GM12878 (cell line): ENCODE measurements at regions not wholly inside any gene's neighbourhood (a gene's known extent, or its start where the extent isn't known, plus 50 kb on each side); places are given as distances from the start of the nearest gene placed in this dataset.

Source experiments
- ATAC-seq: fragments of 200-7000 bp; cut with Tn5 transposase; 3 replicates; pipeline ENCODE4 v1.9.1; 2020; ENCODE audit warnings: mild to moderate bottlenecking, moderate library complexity
- BruUV-seq: library from RNA; stranded (reverse); fragments of 400-500 nt; replicated peaks from 2 replicates; lab custom pipeline; 2021; lab: Mats Ljungman, UMichigan
- CTCF ChIA-PET: fragments of 300-600 bp; sonication (Branson Sonifier 250); formaldehyde crosslinking; extraction: SDS; loops from one replicate; lab custom pipeline; 2021; ENCODE audit warnings: inconsistent platforms; lab: Yijun Ruan, JAX
- POLR2A ChIA-PET: fragments of 350-600 bp; formaldehyde crosslinking; extraction: SDS; loops from one replicate; lab custom pipeline; 2021; ENCODE audit warnings: inconsistent platforms; lab: Charles Lee
- RAD21 ChIA-PET: fragments of 300-600 bp; sonication (Branson Sonifier 250); formaldehyde crosslinking; loops from one replicate; lab custom pipeline; 2023; ENCODE audit warnings: antibody characterized with exemption; ENCODE audit not compliant: unreplicated experiment; lab: Charles Lee
- SMC1A ChIA-PET: fragments of 300-600 bp; sonication (Branson Sonifier 250); formaldehyde crosslinking; loops from one replicate; lab custom pipeline; 2023; ENCODE audit not compliant: unreplicated experiment, uncharacterized antibody; lab: Charles Lee
- DNase-seq: peaks from one replicate; pipeline ENCODE4 v3.0.0-alpha.2; 2011; ENCODE audit warnings: low read depth, low spot score
- FAIRE-seq: peaks from 3 replicates; lab custom pipeline; 2011; peaks lifted over from hg19 to GRCh38; lab: Jason Lieb, UNC
- H2AFZ ChIP-seq: 2 replicates; pipeline ENCODE4 v1.6.0; 2011; ENCODE audit warnings: low read depth, low read length, control low read depth; ENCODE audit not compliant: control insufficient read depth
- H3K27ac ChIP-seq: 2 replicates; pipeline ENCODE4 v1.5.1; 2011; ENCODE audit warnings: control low read depth; ENCODE audit not compliant: control insufficient read depth, insufficient read depth
- H3K27me3 ChIP-seq, 2 experiments: replicated peaks in 1 of 2; 2 replicates each; pipeline versions ENCODE4 v1.6.0 to v1.6.1; 2011; ENCODE audit warnings: low read length in 1 of 2; ENCODE audit not compliant: control insufficient read depth in 2 of 2, insufficient read depth in 2 of 2
- H3K36me3 ChIP-seq, 2 experiments: 2 replicates each; pipeline ENCODE4 v1.5.1; 2011; ENCODE audit warnings: low read length in 1 of 2; ENCODE audit not compliant: control insufficient read depth in 2 of 2, insufficient read depth in 2 of 2
- H3K4me1 ChIP-seq: 2 replicates; pipeline ENCODE4 v1.6.1; 2011; ENCODE audit warnings: mild to moderate bottlenecking, low read length, moderate library complexity, mixed read lengths; ENCODE audit not compliant: control insufficient read depth, insufficient read depth
- H3K4me2 ChIP-seq: 2 replicates; pipeline ENCODE4 v1.6.0; 2011; ENCODE audit warnings: control low read depth; ENCODE audit not compliant: control insufficient read depth, insufficient read depth
- H3K4me3 ChIP-seq: fragments of 200-600 bp; sonication (generic); 2 replicates; pipeline ENCODE4 v1.5.1; 2016
- H3K79me2 ChIP-seq: 2 replicates; pipeline ENCODE4 v1.6.0; 2011; ENCODE audit warnings: low read length; ENCODE audit not compliant: control insufficient read depth, insufficient read depth
- H3K9ac ChIP-seq: 2 replicates; pipeline ENCODE4 v1.8.0; 2011; ENCODE audit warnings: low read length, control low read depth, mixed read lengths; ENCODE audit not compliant: control insufficient read depth, insufficient read depth
- H3K9me3 ChIP-seq: replicated peaks from 3 replicates; pipeline ENCODE4 v1.5.1; 2011; ENCODE audit warnings: mild to moderate bottlenecking, low read length; ENCODE audit not compliant: control insufficient read depth, insufficient read depth
- H4K20me1 ChIP-seq: 2 replicates; pipeline ENCODE4 v1.6.0; 2011; ENCODE audit not compliant: control insufficient read depth, insufficient read depth
- BRCA1 ChIP-seq: IDR thresholded peaks from 2 replicates; pipeline ENCODE4 v1.6.1; 2011; ENCODE audit warnings: low read depth, low read length, improper control_type of control experiment
- JUND ChIP-seq: IDR thresholded peaks from 2 replicates; pipeline ENCODE4 v1.6.1; 2012; ENCODE audit warnings: low read depth, mild to moderate bottlenecking, low read length, improper control_type of control experiment, moderate library complexity
- NFYA ChIP-seq: IDR thresholded peaks from 2 replicates; pipeline ENCODE4 v1.6.1; 2011; ENCODE audit warnings: low read depth, mild to moderate bottlenecking, low read length, improper control_type of control experiment, borderline replicate concordance
- POLR2AphosphoS2 ChIP-seq: IDR thresholded peaks from 2 replicates; pipeline ENCODE4 v1.6.1; 2011; ENCODE audit warnings: low read depth, mild to moderate bottlenecking, low read length, improper control_type of control experiment, moderate library complexity
- SREBF2 ChIP-seq: IDR thresholded peaks from 2 replicates; pipeline ENCODE4 v1.6.1; 2012; ENCODE audit warnings: mild to moderate bottlenecking, low read length
- TARDBP ChIP-seq: IDR thresholded peaks from 2 replicates; pipeline ENCODE4 v1.6.1; 2016; ENCODE audit warnings: borderline replicate concordance
- WGBS: methylation state at CpG from one replicate; pipeline ENCODE4 v1.1.6; 2016; ENCODE audit warnings: low lambda C conversion rate; ENCODE audit not compliant: insufficient replicate concordance, insufficient coverage; ENCODE audit errors: missing lambda C conversion rate; 5-methylcytosine and 5-hydroxymethylcytosine counted together
- in situ Hi-C: fragments of 300-500 bp; cut with MboI; formaldehyde crosslinking; loops from 9 replicates; pipeline ENCODE4 v1.14.3; 2018; ENCODE audit warnings: mixed read lengths
- intact Hi-C: fragments of 100-400 bp; cut with micrococcal nuclease; formaldehyde crosslinking; loops from one replicate; pipeline ENCODE4 v1.14.2; 2022; ENCODE audit not compliant: unreplicated experiment
- TF ChIP-seq, protein P1 (sequence below): fragments of 450-650 bp; IDR thresholded peaks from 2 replicates; pipeline ENCODE4 v1.6.1; 2017; ENCODE audit warnings: mild to moderate bottlenecking, moderate library complexity

GRCh38 chr3:31345581-31345980 lies 187.1 kb upstream of the STT3B start:
- no peak overlapping the region for H2AFZ ChIP-seq
- in situ Hi-C loops, result no loop called here
- RAD21 ChIA-PET, result no interaction called here
- TF ChIP-seq, protein P1, sequence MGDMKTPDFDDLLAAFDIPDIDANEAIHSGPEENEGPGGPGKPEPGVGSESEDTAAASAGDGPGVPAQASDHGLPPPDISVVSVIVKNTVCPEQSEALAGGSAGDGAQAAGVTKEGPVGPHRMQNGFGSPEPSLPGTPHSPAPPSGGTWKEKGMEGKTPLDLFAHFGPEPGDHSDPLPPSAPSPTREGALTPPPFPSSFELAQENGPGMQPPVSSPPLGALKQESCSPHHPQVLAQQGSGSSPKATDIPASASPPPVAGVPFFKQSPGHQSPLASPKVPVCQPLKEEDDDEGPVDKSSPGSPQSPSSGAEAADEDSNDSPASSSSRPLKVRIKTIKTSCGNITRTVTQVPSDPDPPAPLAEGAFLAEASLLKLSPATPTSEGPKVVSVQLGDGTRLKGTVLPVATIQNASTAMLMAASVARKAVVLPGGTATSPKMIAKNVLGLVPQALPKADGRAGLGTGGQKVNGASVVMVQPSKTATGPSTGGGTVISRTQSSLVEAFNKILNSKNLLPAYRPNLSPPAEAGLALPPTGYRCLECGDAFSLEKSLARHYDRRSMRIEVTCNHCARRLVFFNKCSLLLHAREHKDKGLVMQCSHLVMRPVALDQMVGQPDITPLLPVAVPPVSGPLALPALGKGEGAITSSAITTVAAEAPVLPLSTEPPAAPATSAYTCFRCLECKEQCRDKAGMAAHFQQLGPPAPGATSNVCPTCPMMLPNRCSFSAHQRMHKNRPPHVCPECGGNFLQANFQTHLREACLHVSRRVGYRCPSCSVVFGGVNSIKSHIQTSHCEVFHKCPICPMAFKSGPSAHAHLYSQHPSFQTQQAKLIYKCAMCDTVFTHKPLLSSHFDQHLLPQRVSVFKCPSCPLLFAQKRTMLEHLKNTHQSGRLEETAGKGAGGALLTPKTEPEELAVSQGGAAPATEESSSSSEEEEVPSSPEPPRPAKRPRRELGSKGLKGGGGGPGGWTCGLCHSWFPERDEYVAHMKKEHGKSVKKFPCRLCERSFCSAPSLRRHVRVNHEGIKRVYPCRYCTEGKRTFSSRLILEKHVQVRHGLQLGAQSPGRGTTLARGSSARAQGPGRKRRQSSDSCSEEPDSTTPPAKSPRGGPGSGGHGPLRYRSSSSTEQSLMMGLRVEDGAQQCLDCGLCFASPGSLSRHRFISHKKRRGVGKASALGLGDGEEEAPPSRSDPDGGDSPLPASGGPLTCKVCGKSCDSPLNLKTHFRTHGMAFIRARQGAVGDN, result no peak
- no peak for TF ChIP-seq NFYA
- TF ChIP-seq, all 136 proteins: peak for 0
- no peaks in the 10 kb centered on the region for H3K79me2 ChIP-seq
- H4K20me1 ChIP-seq, result no peaks in the 10 kb centered on the region
- no peak overlapping the region for H3K9ac ChIP-seq
- intact Hi-C loops, result no loop called here
- DNase-seq, result no peak
- ChIA-PET POLR2A (no interaction called here), CTCF (no interaction called here), SMC1A (interaction anchor here (0.7 to 1.4 kb wide), 2 partner anchors 15 to 21 kb away, joined by 4 read pairs; no protein-coding TSS in a partner anchor)
- ATAC-seq, result no peak
- no peak overlapping the region for H3K4me2 ChIP-seq
- no peak overlapping the region for H3K4me3 ChIP-seq
- H3K27me3 ChIP-seq, result no peaks in the 10 kb centered on the region
- no peak overlapping the region for H3K27ac ChIP-seq
- no peaks in the 10 kb centered on the region for H3K9me3 ChIP-seq
- 37% methylated on average over 2 of the region's 2 CpGs for WGBS
- H3K36me3 ChIP-seq, result no peaks in the 10 kb centered on the region
- no peak for FAIRE-seq
- H3K4me1 ChIP-seq, result no peaks in the 10 kb centered on the region
- BruUV-seq, result no TSS peak

- no peaks in the 10 kb centered on the region for H3K4me1 ChIP-seq
These were observed 186.2 kb upstream of the STT3B start for GRCh38 chr3:31346542-31346979.

More at GRCh38 chr3:31346542-31346979, 186.2 kb upstream of the STT3B start:
- Histone ChIP-seq H2AFZ (no peak overlapping the region), H3K4me3 (no peak overlapping the region), H3K9me3 (no peaks in the 10 kb centered on the region), H3K4me2 (no peak overlapping the region), H3K9ac (no peak overlapping the region), H3K27ac (no peak overlapping the region)
- ChIA-PET POLR2A (no interaction called here), CTCF (no interaction called here)
- ATAC-seq, result no peak
- TF ChIP-seq SREBF2 (no peak), TARDBP (no peak), BRCA1 (no peak), JUND (no peak), POLR2AphosphoS2 (no peak)
- TF ChIP-seq, protein P1, result no peak
- TF ChIP-seq, all 136 proteins: peak for 0
- H3K27me3 ChIP-seq, result no peaks in the 10 kb centered on the region
- FAIRE-seq (no peak), DNase-seq (no peak)
- H4K20me1 ChIP-seq, result no peaks in the 10 kb centered on the region
- H3K79me2 ChIP-seq, result no peaks in the 10 kb centered on the region
- BruUV-seq, result no TSS peak
- ChIA-PET RAD21 (no interaction called here), SMC1A (interaction anchor here (1.4 kb wide), 1 partner anchor 20 kb away, joined by 4 read pairs; no protein-coding TSS in a partner anchor)
- in situ Hi-C loops (no loop called here), intact Hi-C loops (no loop called here)
- no peaks in the 10 kb centered on the region for H3K36me3 ChIP-seq
- 43% methylated on average over 5 of the region's 5 CpGs for WGBS
